ENCODE measurements at regions not wholly inside any gene's neighbourhood (a gene's known extent, or its start where the extent isn't known, plus 50 kb on each side); places are given as distances from the start of the nearest gene placed in this dataset.

DNA sequence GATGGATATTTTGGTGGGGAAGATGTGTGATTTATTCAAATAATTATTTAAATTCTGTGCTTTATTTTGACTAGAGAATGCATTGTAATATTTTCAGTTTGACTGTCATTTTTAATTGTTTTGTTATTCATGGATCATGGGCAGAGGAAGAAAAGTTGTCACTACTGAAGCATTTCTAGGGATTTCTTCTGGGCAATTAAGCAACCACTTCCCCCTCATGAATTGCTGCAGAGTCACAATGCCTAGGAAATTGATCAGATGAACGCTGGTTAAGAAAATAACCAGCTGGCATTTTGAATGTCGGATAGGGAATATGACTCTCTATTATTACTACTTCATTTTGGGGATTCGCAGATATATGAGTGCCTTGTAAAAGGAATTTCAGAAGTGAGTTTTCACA lies 283.3 kb downstream of the IL15 start:
- no peak for ATAC-seq (ENCODE audit: poor library complexity)
- DNase-seq = no peak
- no peak overlapping the region for H3K4me3 Mint-ChIP-seq
- Histone ChIP-seq H3K27me3 (ENCODE audit: control insufficient read depth in 1 of 2, insufficient read depth in 2 of 2, low read length in 2 of 2) (no peaks in the 10 kb centered on the region), H3K9me3 (ENCODE audit: control insufficient read depth in 1 of 2, insufficient read depth in 1 of 2, low read length in 2 of 2) (no peaks in the 10 kb centered on the region), H3K27ac (ENCODE audit: low read depth in 1 of 2, low read length in 2 of 2) (no peak overlapping the region), H3K36me3 (ENCODE audit: insufficient read depth, low read length) (no peaks in the 10 kb centered on the region), H3K4me3 (ENCODE audit: low read length) (no peak overlapping the region), H3K4me1 (ENCODE audit: insufficient read depth, low read length) (no peaks in the 10 kb centered on the region)
- H3K4me1 Mint-ChIP-seq (ENCODE audit: low read depth) = no peaks in the 10 kb centered on the region
- no peak for TF ChIP-seq CTCF (IDR thresholded peaks at IDR 0.05)
- intact Hi-C loops (cut with DNase I, micrococcal nuclease) = no loop called here
- H3K27me3 Mint-ChIP-seq = no peaks in the 10 kb centered on the region
- CTCF ChIA-PET = no interaction called here
- H3K9me3 Mint-ChIP-seq = no peaks in the 10 kb centered on the region
- POLR2A ChIA-PET = no interaction called here
- no peaks in the 10 kb centered on the region for H3K36me3 Mint-ChIP-seq (ENCODE audit: low read depth)
- no peak overlapping the region for H3K27ac Mint-ChIP-seq

GRCh38 chr4:141921293-141921692 lies 284.9 kb downstream of the IL15 start:
- H3K36me3 Mint-ChIP-seq (ENCODE audit: low read depth) = no peaks in the 10 kb centered on the region
- no peak for TF ChIP-seq CTCF (IDR thresholded peaks at IDR 0.05)
- ChIA-PET CTCF (no interaction called here), POLR2A (no interaction called here)
- Histone ChIP-seq H3K4me3 (ENCODE audit: low read length) (no peak overlapping the region), H3K36me3 (ENCODE audit: insufficient read depth, low read length) (no peaks in the 10 kb centered on the region), H3K4me1 (ENCODE audit: insufficient read depth, low read length) (no peaks in the 10 kb centered on the region), H3K9me3 (ENCODE audit: control insufficient read depth in 1 of 2, insufficient read depth in 1 of 2, low read length in 2 of 2) (no peaks in the 10 kb centered on the region), H3K27ac (ENCODE audit: low read depth in 1 of 2, low read length in 2 of 2) (no peak overlapping the region), H3K27me3 (ENCODE audit: control insufficient read depth in 1 of 2, insufficient read depth in 2 of 2, low read length in 2 of 2) (no peaks in the 10 kb centered on the region)
- intact Hi-C loops (cut with DNase I, micrococcal nuclease) = no loop called here
- DNase-seq (no peak), ATAC-seq (ENCODE audit: poor library complexity) (no peak)
- H3K27ac Mint-ChIP-seq = no peak overlapping the region
- no peak overlapping the region for H3K4me3 Mint-ChIP-seq
- H3K9me3 Mint-ChIP-seq = no peaks in the 10 kb centered on the region
- no peaks in the 10 kb centered on the region for H3K27me3 Mint-ChIP-seq
- H3K4me1 Mint-ChIP-seq (ENCODE audit: low read depth) = no peaks in the 10 kb centered on the region

DNA sequence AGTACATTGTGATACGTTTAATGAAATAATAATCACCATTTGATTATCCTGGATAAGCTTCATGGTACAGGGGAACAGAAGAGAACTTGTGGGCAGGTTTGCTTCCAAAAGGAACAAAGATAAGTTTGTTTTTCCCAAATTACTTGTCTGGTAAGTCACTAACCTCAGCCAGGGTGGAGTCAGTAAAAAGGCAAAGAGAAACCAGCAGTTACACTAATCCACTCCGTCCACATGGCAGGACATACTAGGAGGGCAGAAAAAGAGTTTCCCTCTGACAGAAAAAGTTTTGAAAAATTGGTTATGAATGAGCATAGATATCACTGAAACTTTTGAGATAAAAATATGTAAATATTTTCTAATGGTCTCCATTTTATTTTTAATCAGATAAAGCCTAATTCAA lies 285.9 kb downstream of the IL15 start:
- ChIA-PET POLR2A (no interaction called here), CTCF (no interaction called here)
- Histone ChIP-seq H3K4me3 (ENCODE audit: low read length) (no peak overlapping the region), H3K9me3 (ENCODE audit: control insufficient read depth in 1 of 2, insufficient read depth in 1 of 2, low read length in 2 of 2) (no peaks in the 10 kb centered on the region), H3K27ac (ENCODE audit: low read depth in 1 of 2, low read length in 2 of 2) (no peak overlapping the region), H3K27me3 (ENCODE audit: control insufficient read depth in 1 of 2, insufficient read depth in 2 of 2, low read length in 2 of 2) (no peaks in the 10 kb centered on the region), H3K4me1 (ENCODE audit: insufficient read depth, low read length) (no peaks in the 10 kb centered on the region), H3K36me3 (ENCODE audit: insufficient read depth, low read length) (no peaks in the 10 kb centered on the region)
- intact Hi-C loops (cut with DNase I, micrococcal nuclease) = no loop called here
- no peaks in the 10 kb centered on the region for H3K27me3 Mint-ChIP-seq
- ATAC-seq (ENCODE audit: poor library complexity) = no peak
- no peak for DNase-seq
- no peak for TF ChIP-seq CTCF (IDR thresholded peaks at IDR 0.05)
- no peaks in the 10 kb centered on the region for H3K9me3 Mint-ChIP-seq
- H3K4me3 Mint-ChIP-seq = no peak overlapping the region
- no peaks in the 10 kb centered on the region for H3K36me3 Mint-ChIP-seq (ENCODE audit: low read depth)
- no peaks in the 10 kb centered on the region for H3K4me1 Mint-ChIP-seq (ENCODE audit: low read depth)
- H3K27ac Mint-ChIP-seq = no peak overlapping the region
